SK-N-SH (cell line): ENCODE measurements at regions not wholly inside any gene's neighbourhood (a gene's known extent, or its start where the extent isn't known, plus 50 kb on each side); places are given as distances from the start of the nearest gene placed in this dataset.

ENCODE experiments used
- CTCF ChIP-seq: fragments of 200-600 bp; sonication (generic); IDR thresholded peaks from 2 replicates; pipeline ENCODE4 v1.6.1; 2017; ENCODE audit warnings: antibody characterized with exemption, mild to moderate bottlenecking, moderate library complexity
- ELF1 ChIP-seq: IDR thresholded peaks from 2 replicates; pipeline ENCODE4 v1.4.0; 2012
- GABPA ChIP-seq: IDR thresholded peaks from 2 replicates; pipeline ENCODE4 v1.4.0; 2012; ENCODE audit warnings: low read depth, mild to moderate bottlenecking
- SMC3 ChIP-seq: IDR thresholded peaks from 2 replicates; pipeline ENCODE4 v1.6.1; 2012; ENCODE audit warnings: low read depth, low read length, improper control_type of control experiment
- TCF12 ChIP-seq: IDR thresholded peaks from 2 replicates; pipeline ENCODE4 v1.4.0; 2012

- TF ChIP-seq SMC3 = no peak
- no peak for TF ChIP-seq TCF12
- no peak for TF ChIP-seq CTCF
- TF ChIP-seq ELF1 = no peak
- no peak for TF ChIP-seq GABPA
Measured at GRCh38 chr5:92242170-92242569, 859.1 kb upstream of the ARRDC3 start.
